Peyer's patch (tissue), 4 donors: ENCODE measurements at regions not wholly inside any gene's neighbourhood (a gene's known extent, or its start where the extent isn't known, plus 50 kb on each side); places are given as distances from the start of the nearest gene placed in this dataset.

ENCODE experiments used
- DNase-seq, 3 donors: peaks; one replicate each; pipeline ENCODE4 v3.0.0-alpha.2; 2017 to 2019
- H3K27ac ChIP-seq, 4 donors: fragments of 200-600 bp; sonication (generic); one replicate each; pipeline ENCODE4 v1.5.1; 2016 to 2019
- H3K27me3 ChIP-seq, 2 donors: fragments of 200-600 bp; sonication (generic); one replicate each; pipeline ENCODE4 v1.5.1; 2019
- H3K36me3 ChIP-seq, 3 donors: fragments of 200-600 bp; sonication (generic); one replicate each; pipeline ENCODE4 v1.5.1; 2016 to 2019
- H3K4me1 ChIP-seq, 4 donors: fragments of 200-600 bp; sonication (generic); one replicate each; pipeline ENCODE4 v1.5.1; 2016 to 2019
- H3K4me3 ChIP-seq, 4 donors: fragments of 200-600 bp; sonication (generic); 1 replicate in 3 of 4; 2 replicates in 1 of 4; pipeline ENCODE4 v1.5.1; 2016 to 2019; ENCODE audit warnings: mild to moderate bottlenecking in 1 of 4
- H3K9me3 ChIP-seq, 4 donors: fragments of 200-600 bp; sonication (generic); one replicate each; pipeline ENCODE4 v1.5.1; 2016 to 2019; ENCODE audit warnings: mild to moderate bottlenecking in 1 of 4
- CTCF ChIP-seq, 6 experiments: fragments of 450-650 bp in 4 of 6; fragments of 200-600 bp in 2 of 6; sonication (generic) in 1 of 6; IDR thresholded peaks; one replicate each; pipeline ENCODE4 v1.5.1; 2017 to 2019; ENCODE audit warnings: antibody characterized with exemption in 6 of 6, mild to moderate bottlenecking in 3 of 6, moderate library complexity in 1 of 6
- POLR2A ChIP-seq, 2 donors: fragments of 450-650 bp; IDR thresholded peaks; one replicate each; pipeline ENCODE4 v1.5.1; 2017; ENCODE audit warnings: antibody characterized with exemption in 2 of 2, mild to moderate bottlenecking in 2 of 2, moderate library complexity in 2 of 2

GRCh38 chr4:155073852-155074251 is 134.6 kb upstream of the NPY2R start:
- Histone ChIP-seq H3K36me3 (no peaks in the 10 kb centered on the region), H3K4me3 (no peak overlapping the region), H3K9me3 (no peaks in the 10 kb centered on the region), H3K27me3 (no peaks in the 10 kb centered on the region), H3K4me1 (no peaks in the 10 kb centered on the region), H3K27ac (no peak overlapping the region)
- TF ChIP-seq POLR2A (IDR thresholded peaks at IDR 0.05) (no peak), CTCF (IDR thresholded peaks at IDR 0.05) (no peak)
- no peak for DNase-seq

- no peak for TF ChIP-seq CTCF (IDR thresholded peaks at IDR 0.05)
- no peak for TF ChIP-seq POLR2A (IDR thresholded peaks at IDR 0.05)
- H3K4me3 ChIP-seq, result no peak overlapping the region
- no peaks in the 10 kb centered on the region for H3K9me3 ChIP-seq
- no peaks in the 10 kb centered on the region for H3K36me3 ChIP-seq
- no peaks in the 10 kb centered on the region for H3K4me1 ChIP-seq
- no peak overlapping the region for H3K27ac ChIP-seq
- no peak for DNase-seq
- H3K27me3 ChIP-seq, result no peaks in the 10 kb centered on the region
Measured at GRCh38 chr4:155076256-155076785, 132.1 kb upstream of the NPY2R start.

GRCh38 chr4:155077452-155078229 is 130.8 kb upstream of the NPY2R start:
- no peaks in the 10 kb centered on the region for H3K4me1 ChIP-seq
- no peaks in the 10 kb centered on the region for H3K27me3 ChIP-seq
- DNase-seq, result no peak
- no peak overlapping the region for H3K4me3 ChIP-seq
- H3K36me3 ChIP-seq, result no peaks in the 10 kb centered on the region
- no peaks in the 10 kb centered on the region for H3K9me3 ChIP-seq
- no peak overlapping the region for H3K27ac ChIP-seq
- TF ChIP-seq CTCF (IDR thresholded peaks at IDR 0.05), result no peak
- TF ChIP-seq POLR2A (IDR thresholded peaks at IDR 0.05), result no peak

GRCh38 chr4:155079871-155080270 is 128.6 kb upstream of the NPY2R start:
- no peaks in the 10 kb centered on the region for H3K36me3 ChIP-seq
- H3K27me3 ChIP-seq, result no peaks in the 10 kb centered on the region
- no peaks in the 10 kb centered on the region for H3K4me1 ChIP-seq
- H3K4me3 ChIP-seq, result no peak overlapping the region
- DNase-seq, result no peak
- H3K9me3 ChIP-seq, result no peaks in the 10 kb centered on the region
- H3K27ac ChIP-seq, result no peak overlapping the region
- no peak for TF ChIP-seq CTCF (IDR thresholded peaks at IDR 0.05)
- no peak for TF ChIP-seq POLR2A (IDR thresholded peaks at IDR 0.05)

GRCh38 chr4:155081222-155081621 is 127.2 kb upstream of the NPY2R start:
- H3K36me3 ChIP-seq, result no peaks in the 10 kb centered on the region
- no peak for DNase-seq
- no peak for TF ChIP-seq CTCF (IDR thresholded peaks at IDR 0.05)
- H3K27me3 ChIP-seq, result no peaks in the 10 kb centered on the region
- no peak overlapping the region for H3K27ac ChIP-seq
- no peak overlapping the region for H3K4me3 ChIP-seq
- no peaks in the 10 kb centered on the region for H3K9me3 ChIP-seq
- no peaks in the 10 kb centered on the region for H3K4me1 ChIP-seq
